ENCODE measurements at regions not wholly inside any gene's neighbourhood (a gene's known extent, or its start where the extent isn't known, plus 50 kb on each side); places are given as distances from the start of the nearest gene placed in this dataset.

DNA sequence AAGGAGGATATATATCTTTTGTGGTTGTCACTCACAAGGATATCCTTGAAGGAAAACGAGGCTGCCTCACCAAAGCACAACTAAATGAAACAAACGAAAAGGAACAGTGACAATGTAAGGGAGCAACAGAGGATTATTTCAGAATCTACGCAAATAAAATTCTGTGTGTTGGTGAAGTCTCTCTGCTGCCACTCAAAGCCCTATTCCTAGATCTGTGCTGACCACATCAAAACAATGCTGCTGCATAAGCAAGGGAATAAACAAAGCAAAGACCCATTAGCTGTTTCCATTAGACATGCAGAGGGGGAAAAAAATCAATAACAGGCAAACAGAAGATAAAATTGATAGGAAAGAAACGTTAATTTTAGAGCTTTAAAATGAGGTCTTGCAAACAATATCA, 204.4 kb downstream of the MZT1 start:
- TF ChIP-seq, protein P1, sequence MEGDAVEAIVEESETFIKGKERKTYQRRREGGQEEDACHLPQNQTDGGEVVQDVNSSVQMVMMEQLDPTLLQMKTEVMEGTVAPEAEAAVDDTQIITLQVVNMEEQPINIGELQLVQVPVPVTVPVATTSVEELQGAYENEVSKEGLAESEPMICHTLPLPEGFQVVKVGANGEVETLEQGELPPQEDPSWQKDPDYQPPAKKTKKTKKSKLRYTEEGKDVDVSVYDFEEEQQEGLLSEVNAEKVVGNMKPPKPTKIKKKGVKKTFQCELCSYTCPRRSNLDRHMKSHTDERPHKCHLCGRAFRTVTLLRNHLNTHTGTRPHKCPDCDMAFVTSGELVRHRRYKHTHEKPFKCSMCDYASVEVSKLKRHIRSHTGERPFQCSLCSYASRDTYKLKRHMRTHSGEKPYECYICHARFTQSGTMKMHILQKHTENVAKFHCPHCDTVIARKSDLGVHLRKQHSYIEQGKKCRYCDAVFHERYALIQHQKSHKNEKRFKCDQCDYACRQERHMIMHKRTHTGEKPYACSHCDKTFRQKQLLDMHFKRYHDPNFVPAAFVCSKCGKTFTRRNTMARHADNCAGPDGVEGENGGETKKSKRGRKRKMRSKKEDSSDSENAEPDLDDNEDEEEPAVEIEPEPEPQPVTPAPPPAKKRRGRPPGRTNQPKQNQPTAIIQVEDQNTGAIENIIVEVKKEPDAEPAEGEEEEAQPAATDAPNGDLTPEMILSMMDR (IDR thresholded peaks at IDR 0.05), result no peak
- TF ChIP-seq POLR2A (IDR thresholded peaks at IDR 0.05), result no peak

Data from adrenal gland (tissue), 5 donors.